CD4-positive, alpha-beta T cell (primary cell): ENCODE measurements at regions not wholly inside any gene's neighbourhood (a gene's known extent, or its start where the extent isn't known, plus 50 kb on each side); places are given as distances from the start of the nearest gene placed in this dataset.

Source experiments
- ATAC-seq: fragments of 200-7000 bp; cut with Tn5 transposase; one replicate; pipeline ENCODE4 v1.10.0; 2022; ENCODE audit warnings: mild to moderate bottlenecking; ENCODE audit not compliant: poor library complexity
- CTCF ChIA-PET: fragments of 350-600 bp; sonication (Branson Sonifier 250); formaldehyde crosslinking; loops from one replicate; lab custom pipeline; 2021; ENCODE audit warnings: antibody characterized with exemption, inconsistent platforms; lab: Charles Lee
- POLR2A ChIA-PET: fragments of 350-600 bp; sonication (Branson Sonifier 250); formaldehyde crosslinking; loops from one replicate; lab custom pipeline; 2021; ENCODE audit warnings: antibody characterized with exemption, inconsistent platforms; lab: Charles Lee
- DNase-seq, 14 experiments: peaks; one replicate each; pipeline ENCODE4 v3.0.0-alpha.2; 2013 to 2020; ENCODE audit warnings: mixed read lengths in 2 of 14
- H3K27ac ChIP-seq, 2 donors: one replicate each; pipeline versions ENCODE4 v1.5.1 to v1.7.0; 2013; ENCODE audit warnings: low read length in 2 of 2, low read depth in 1 of 2, mild to moderate bottlenecking in 1 of 2
- H3K27me3 ChIP-seq, 2 experiments: 1 replicate in 1 of 2; 2 replicates in 1 of 2; pipeline versions ENCODE4 v1.6.1 to v1.7.0; 2013; ENCODE audit warnings: low read length in 2 of 2, control low read depth in 1 of 2, mild to moderate bottlenecking in 1 of 2, moderate library complexity in 1 of 2; ENCODE audit not compliant: insufficient read depth in 2 of 2, control insufficient read depth in 1 of 2
- H3K36me3 ChIP-seq: one replicate; pipeline ENCODE4 v1.6.1; 2013; ENCODE audit warnings: low read length, control low read depth; ENCODE audit not compliant: insufficient read depth
- H3K4me1 ChIP-seq: one replicate; pipeline ENCODE4 v1.6.1; 2013; ENCODE audit warnings: low read length, control low read depth; ENCODE audit not compliant: insufficient read depth
- H3K4me3 ChIP-seq: one replicate; pipeline ENCODE4 v1.5.1; 2013; ENCODE audit warnings: mild to moderate bottlenecking, low read length, moderate library complexity
- H3K9me3 ChIP-seq, 2 experiments: 1 replicate in 1 of 2; 2 replicates in 1 of 2; pipeline versions ENCODE4 v1.6.1 to v1.7.0; 2013; ENCODE audit warnings: low read length in 2 of 2, mild to moderate bottlenecking in 2 of 2, control low read depth in 1 of 2, moderate library complexity in 1 of 2; ENCODE audit not compliant: control insufficient read depth in 1 of 2, insufficient read depth in 1 of 2
- H3K27ac Mint-ChIP-seq: one replicate; pipeline ENCODE4 v1.8.0; 2020; ENCODE audit warnings: mixed read lengths
- H3K27me3 Mint-ChIP-seq: one replicate; pipeline ENCODE4 v1.8.0; 2021; ENCODE audit warnings: mixed read lengths
- H3K36me3 Mint-ChIP-seq: one replicate; pipeline ENCODE4 v1.8.0; 2021; ENCODE audit warnings: low read depth, mixed read lengths
- H3K4me1 Mint-ChIP-seq: one replicate; pipeline ENCODE4 v1.8.0; 2021; ENCODE audit warnings: low read depth, mixed read lengths
- H3K4me3 Mint-ChIP-seq: one replicate; pipeline ENCODE4 v1.8.0; 2020; ENCODE audit warnings: mild to moderate bottlenecking, mixed read lengths
- H3K9me3 Mint-ChIP-seq: one replicate; pipeline ENCODE4 v1.8.0; 2020; ENCODE audit warnings: mixed read lengths
- CTCF ChIP-seq: fragments of 200-600 bp; IDR thresholded peaks from one replicate; pipeline ENCODE4 v1.8.0; 2022; ENCODE audit warnings: antibody characterized with exemption, mild to moderate bottlenecking
- intact Hi-C, 2 experiments: fragments of 100-400 bp; cut with DNase I in 1 of 2; cut with micrococcal nuclease in 1 of 2; formaldehyde crosslinking; loops; one replicate each; pipeline versions ENCODE4 v1.15.1 to v1.9.0; 2023 to 2025; cut with DNase I, micrococcal nuclease

GRCh38 chr12:98421316-98421715, 94.1 kb upstream of the TMPO start:
- Mint-ChIP-seq H3K4me3 (no peak overlapping the region), H3K36me3 (no peaks in the 10 kb centered on the region), H3K27me3 (peaks cover 6% of the 10 kb centered on the region), H3K9me3 (no peaks in the 10 kb centered on the region), H3K27ac (no peak overlapping the region), H3K4me1 (no peaks in the 10 kb centered on the region)
- Histone ChIP-seq H3K27me3 (no peaks in the 10 kb centered on the region), H3K27ac (no peak overlapping the region), H3K4me3 (no peak overlapping the region), H3K36me3 (no peaks in the 10 kb centered on the region), H3K9me3 (no peaks in the 10 kb centered on the region), H3K4me1 (no peaks in the 10 kb centered on the region)
- TF ChIP-seq CTCF, result no peak
- intact Hi-C loops, result loop anchor here (5.0 kb wide), 2 partner anchors 66 to 111 kb away; no protein-coding TSS in a partner anchor
- POLR2A ChIA-PET, result no interaction called here
- ATAC-seq (no peak), DNase-seq (no peak)
- CTCF ChIA-PET, result no interaction called here

- Mint-ChIP-seq H3K36me3 (no peaks in the 10 kb centered on the region), H3K27me3 (peaks cover 6% of the 10 kb centered on the region), H3K4me3 (no peak overlapping the region), H3K4me1 (no peaks in the 10 kb centered on the region), H3K9me3 (no peaks in the 10 kb centered on the region), H3K27ac (no peak overlapping the region)
- Histone ChIP-seq H3K36me3 (no peaks in the 10 kb centered on the region), H3K27me3 (no peaks in the 10 kb centered on the region), H3K4me3 (no peak overlapping the region), H3K9me3 (no peaks in the 10 kb centered on the region), H3K4me1 (no peaks in the 10 kb centered on the region), H3K27ac (no peak overlapping the region)
- ATAC-seq (no peak), DNase-seq (no peak)
- ChIA-PET POLR2A (no interaction called here), CTCF (no interaction called here)
- intact Hi-C loops, result loop anchor here (5.0 kb wide), 2 partner anchors 65 to 110 kb away; no protein-coding TSS in a partner anchor
- TF ChIP-seq CTCF, result no peak
Measured at GRCh38 chr12:98422359-98422758, 93.0 kb upstream of the TMPO start.

- H3K4me1 Mint-ChIP-seq, result no peaks in the 10 kb centered on the region
- no peak for TF ChIP-seq CTCF
- H3K36me3 Mint-ChIP-seq, result no peaks in the 10 kb centered on the region
- peaks cover 6% of the 10 kb centered on the region for H3K27me3 Mint-ChIP-seq
- Histone ChIP-seq H3K4me3 (no peak overlapping the region), H3K36me3 (no peaks in the 10 kb centered on the region), H3K27me3 (no peaks in the 10 kb centered on the region), H3K27ac (no peak overlapping the region), H3K4me1 (no peaks in the 10 kb centered on the region), H3K9me3 (no peaks in the 10 kb centered on the region)
- H3K27ac Mint-ChIP-seq, result no peak overlapping the region
- no peak for ATAC-seq
- ChIA-PET POLR2A (no interaction called here), CTCF (no interaction called here)
- H3K9me3 Mint-ChIP-seq, result no peaks in the 10 kb centered on the region
- no peak overlapping the region for H3K4me3 Mint-ChIP-seq
- intact Hi-C loops, result loop anchor here (5.0 kb wide), 2 partner anchors 64 to 109 kb away; no protein-coding TSS in a partner anchor
- DNase-seq, result no peak
Measured at GRCh38 chr12:98422812-98423211, 92.6 kb upstream of the TMPO start.
